Right kidney (tissue), 1 donor: ENCODE measurements at regions not wholly inside any gene's neighbourhood (a gene's known extent, or its start where the extent isn't known, plus 50 kb on each side); places are given as distances from the start of the nearest gene placed in this dataset.
"Not testable (repeated sequence)": the region's sequence is repeated elsewhere in the genome, so short reads cannot be mapped to it uniquely, and the experiment has no call there.

ENCODE experiments used
- DNase-seq: peaks from one replicate; pipeline ENCODE4 v3.0.0-alpha.2; 2016

DNA sequence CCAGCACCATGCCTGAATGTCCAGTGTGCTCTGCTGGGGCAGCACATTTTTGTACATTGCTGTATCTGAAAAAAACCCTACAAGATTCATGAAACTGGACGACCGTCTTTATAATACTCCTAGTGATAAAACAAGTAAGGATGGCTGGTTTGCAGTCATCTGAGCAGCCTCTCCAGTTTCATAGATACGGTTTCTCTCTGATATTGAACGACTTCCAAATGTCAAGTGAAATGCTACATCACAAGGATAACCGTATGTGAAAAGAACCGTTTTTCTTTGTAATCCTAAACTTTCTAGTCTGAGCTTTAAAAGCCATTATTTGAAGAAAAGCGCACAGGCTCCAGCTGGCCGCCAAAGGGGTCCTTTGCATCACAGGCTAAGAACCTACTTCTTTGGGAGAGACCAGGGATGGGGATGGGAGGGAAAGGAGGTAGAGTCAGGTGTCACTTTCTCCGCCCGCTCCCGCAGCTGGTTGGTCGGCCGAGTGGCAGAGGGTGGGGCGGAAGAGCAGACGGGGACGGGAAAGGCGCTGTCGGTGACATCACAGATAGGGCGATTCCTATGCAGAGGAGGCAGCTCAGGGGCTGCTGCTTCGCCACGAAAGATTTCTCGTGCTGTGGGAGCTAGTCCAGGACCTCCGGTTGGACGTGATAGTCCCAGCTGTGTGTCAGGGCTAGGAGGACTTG is 180.4 kb upstream of the NOTCH2NLA start:
- DNase-seq = peak; percentile 30

DNA sequence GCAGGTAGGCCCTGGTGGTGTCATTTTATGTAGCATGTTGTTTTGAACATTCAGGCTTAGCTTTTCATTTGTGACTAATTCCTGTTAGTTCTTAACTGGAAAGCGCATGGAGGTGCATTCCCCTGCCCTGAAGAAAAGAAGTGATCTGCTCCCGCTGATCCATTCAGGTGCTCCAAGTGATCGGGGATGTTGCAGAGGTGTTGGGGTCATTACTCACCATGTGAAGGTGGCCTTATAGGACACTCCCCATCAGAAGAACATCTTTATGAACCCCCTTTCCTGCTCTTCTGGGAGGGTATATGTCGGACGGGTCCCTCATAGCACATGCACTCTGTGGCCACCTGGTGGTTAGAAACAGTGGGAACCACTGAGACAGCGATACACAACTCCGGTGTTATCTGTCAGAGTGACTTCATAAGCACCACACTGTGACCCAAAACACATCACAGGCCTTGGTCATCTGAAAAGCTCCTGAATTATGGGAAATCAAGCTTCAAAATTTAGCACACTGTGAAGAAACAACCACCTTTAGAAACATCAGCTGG is 172.5 kb upstream of the NOTCH2NLA start:
- DNase-seq = not testable (repeated sequence)

DNA sequence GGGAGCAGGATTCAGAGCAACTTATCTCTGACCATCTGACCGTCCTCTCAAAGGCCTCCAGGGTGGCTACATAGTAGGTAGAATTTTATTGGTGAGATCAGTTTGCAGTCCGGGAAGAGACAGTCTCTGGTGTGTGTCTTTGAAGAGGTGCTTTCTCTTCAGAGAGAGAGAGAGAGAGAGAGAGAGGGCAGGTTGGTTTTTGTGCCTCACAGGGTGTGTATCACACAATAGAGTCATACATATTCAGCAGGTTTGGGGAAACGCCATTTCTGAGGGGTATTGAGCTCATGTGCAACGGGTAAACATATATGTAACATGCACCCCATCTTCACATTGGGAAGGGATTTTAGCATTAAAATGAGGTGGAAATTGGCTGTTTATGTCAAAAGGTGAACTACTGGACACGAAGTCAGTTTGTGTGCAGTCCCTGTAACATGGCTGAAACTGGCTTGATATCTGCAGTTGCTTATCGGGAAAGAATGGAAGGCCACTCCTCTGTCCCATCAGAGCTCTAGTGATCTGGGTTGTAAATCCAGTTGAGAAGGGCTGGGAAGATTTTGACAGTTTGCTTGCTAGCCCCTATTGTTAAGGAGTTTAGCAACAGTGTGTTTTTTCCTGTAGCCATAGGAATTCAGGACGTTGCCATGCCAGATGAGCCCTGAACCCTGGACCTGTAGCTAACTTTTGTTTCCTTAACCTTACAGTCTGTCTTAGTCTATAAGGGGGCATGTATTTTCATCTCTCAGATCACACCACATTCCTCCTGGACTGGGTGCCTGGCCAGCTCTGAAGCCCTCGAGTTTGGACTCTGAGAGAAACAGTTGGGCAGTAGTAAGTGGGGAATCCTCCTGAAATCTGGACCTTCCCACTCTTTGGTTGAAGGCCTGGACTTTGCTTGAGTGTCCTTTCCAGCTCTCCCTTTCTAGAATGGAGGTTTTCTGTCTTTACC is 171.6 kb upstream of the NOTCH2NLA start:
- not testable (repeated sequence) for DNase-seq

DNA sequence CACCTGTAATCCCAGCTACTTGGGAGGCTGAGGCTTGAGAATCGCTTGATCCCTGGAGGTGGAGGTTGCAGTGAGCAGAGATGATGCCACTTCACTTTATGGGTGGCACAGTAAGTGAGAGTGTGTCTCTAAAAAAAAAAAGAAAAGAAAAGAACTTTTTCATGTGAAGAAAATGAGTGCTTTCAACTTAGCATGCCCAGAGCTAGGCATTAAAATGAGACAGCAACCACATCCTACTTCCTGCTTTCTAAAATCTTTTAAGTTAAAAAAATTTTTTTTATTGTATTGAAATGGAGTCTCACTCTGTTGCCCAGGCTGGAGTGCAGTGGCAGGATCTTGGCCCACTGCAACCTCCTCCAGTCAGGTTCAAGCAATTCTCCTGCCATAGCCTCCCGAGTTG is 170.4 kb upstream of the NOTCH2NLA start:
- DNase-seq = not testable (repeated sequence)

DNA sequence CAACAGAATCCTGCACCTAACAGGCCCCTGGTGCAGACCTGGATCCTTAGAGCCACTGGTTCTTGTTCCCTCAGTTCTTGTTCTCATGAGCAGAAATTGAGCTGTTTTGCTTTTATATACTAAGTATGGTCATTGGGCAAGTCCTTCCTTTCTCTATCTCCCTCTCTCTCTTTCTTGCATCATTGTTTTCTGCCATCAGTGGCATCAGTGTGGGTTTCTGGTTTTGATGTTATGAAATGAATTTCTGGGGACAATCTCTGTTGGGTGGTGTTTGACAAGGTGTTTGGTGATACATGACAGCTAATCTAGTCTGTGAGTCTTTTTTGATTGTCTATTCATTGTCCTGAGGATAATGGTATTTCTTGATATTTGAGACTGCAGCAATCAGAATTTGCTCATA is 168.0 kb upstream of the NOTCH2NLA start:
- not testable (repeated sequence) for DNase-seq

DNA sequence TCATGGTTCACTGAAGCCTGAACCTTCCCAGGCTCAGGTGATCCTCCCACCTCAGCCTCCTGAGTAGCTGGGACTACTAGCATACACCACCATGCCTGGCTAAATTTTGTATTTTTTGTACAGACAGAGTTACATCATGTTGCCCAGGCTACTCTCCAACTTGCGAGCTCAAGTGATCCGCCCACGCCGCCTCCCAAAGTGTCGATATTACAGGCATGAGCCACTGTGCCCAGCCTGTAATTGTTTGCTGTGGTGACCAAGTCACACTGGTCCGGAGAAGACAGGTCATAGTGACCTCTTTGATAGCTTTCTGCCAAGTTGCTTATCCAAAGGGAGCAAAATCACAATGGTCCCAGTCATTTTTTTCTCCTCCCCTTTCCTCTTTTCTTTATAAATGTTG is 167.4 kb upstream of the NOTCH2NLA start:
- not testable (repeated sequence) for DNase-seq

DNA sequence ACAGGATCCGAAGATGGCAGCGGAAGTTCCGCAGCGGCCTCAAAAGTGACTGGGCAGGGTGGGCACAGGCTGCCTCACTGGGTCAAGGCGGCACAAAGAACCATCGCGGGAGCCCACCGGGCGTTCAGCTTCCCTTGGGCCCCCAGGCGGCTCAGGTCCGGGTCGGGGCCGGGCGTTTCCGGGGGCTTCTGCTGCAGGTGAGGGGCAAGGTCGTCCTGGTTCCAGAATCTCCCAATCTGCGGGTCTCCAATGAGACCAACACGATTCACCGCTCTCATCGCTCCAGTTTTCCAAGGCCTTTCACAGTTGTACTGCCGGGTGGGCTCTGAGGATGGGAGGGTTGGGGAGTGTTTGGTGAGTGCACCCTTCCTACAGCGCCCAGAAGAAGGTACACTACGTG is 165.0 kb upstream of the NOTCH2NLA start:
- not testable (repeated sequence) for DNase-seq

DNA sequence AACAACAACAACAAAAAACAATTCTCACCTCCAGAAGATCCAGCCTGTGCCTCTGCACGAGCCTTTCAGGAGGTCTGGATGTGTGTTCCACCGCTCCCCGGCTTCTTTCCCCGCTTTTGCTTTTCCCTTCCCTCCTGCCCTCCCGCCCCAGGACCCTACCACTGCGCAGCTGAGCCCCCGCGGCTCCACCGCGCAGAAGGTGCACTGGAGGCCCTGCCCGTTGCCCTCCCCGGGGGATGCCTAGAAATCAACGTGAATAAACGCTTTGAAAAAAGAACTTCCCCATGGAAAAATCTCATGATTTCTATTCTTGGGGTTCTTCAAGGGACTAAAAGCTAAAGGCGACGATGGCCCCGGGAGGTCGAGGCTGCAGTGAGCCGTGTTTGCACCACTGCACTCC is 164.3 kb upstream of the NOTCH2NLA start:
- not testable (repeated sequence) for DNase-seq

DNA sequence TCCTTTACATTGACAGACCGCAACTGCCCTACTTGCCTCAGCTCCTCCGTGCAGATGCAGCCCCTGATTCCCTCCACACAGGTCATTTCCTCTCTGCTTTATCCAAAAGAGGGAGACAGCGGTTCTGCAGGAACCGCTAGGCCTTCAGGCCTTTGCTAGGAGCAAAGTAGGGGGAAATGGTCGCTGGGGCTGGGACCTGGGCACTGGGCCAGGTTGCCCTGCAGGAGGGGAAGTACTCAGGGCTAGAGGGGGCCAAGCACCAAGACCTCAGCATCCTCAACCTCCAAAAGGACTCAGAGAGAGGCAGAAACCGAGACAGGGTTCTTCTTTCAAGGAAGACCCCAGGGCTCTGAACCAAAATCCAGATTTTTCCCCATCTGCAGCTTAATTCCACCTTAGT is 160.4 kb upstream of the NOTCH2NLA start:
- DNase-seq = not testable (repeated sequence)

DNA sequence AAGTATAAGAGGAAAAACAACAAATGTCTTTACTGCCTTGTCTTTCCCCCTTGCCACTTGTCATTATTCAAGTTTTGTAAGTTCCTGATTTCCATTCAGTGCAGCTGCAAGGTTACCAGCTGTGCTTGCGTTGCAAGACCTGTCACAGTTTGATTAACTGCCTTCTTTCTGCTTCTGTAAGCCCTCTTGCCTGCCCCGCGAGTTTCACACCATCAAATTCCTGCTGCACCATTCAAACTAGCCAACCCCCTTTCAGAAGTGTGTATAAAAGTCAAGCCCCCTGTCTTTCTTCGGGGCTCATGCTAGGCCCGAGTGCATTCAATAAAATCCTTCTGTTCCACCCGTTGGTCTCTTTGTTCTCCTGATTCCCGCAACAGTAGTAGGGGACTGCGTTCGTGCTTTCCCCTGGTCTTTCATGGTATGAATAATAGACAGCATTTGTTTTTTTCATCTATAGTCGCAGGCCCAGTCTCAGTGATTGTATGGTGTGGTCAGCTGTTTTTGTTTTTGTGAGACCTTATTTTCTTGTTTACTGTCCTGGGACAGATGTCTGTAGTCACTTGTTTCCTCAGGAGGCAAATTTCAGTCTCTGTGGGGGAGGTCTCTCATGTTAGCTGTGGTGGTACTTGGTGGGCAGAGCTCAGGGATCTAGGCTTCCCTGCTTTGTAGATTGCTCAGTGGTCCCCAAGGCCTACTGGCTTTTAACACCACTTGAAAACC is 159.1 kb upstream of the NOTCH2NLA start:
- peak; percentile 26 for DNase-seq

DNA sequence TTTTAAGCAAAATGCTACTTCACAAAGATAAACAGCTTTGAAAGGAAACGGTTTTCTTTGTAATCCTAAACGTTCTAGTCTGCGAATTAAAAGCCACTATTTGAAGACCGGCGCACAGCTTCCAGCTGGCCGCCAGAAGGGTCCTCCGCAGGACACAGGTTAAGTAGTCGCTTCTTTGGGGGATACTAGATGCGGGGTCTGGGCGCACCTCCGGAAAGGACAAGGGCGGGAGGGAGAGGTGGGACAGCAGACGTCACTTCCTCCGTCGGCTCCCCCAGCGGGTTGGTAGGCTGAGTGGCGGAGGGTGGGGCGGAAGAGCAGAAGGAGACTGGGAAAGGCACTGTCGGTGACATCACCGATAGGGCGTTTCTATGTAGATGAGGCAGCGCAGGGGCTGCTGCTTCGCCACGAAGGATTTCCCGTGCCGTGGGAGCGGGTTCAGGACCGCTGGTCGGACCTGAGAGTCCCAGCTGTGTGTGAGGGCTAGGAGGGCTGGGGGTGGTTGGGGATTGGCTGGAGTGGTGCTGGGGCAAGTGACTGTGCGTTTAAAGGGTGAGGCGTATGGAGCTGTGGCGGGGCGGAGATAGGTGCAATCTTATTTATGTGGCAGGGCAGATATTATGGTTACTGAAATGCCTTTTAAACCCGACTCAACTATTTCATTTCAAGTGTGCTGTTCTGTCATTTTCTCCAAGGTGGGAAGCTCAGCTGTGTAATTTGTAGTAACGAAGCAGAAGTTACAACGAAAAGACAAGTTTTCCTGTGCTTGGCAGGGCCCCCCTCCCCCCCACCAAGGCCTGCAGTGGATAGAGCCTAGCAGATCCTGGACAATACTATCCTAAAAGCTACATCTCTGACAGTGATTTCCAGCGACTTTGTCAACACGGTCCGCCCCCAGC is 158.3 kb upstream of the NOTCH2NLA start:
- peak; percentile 73 for DNase-seq

DNA sequence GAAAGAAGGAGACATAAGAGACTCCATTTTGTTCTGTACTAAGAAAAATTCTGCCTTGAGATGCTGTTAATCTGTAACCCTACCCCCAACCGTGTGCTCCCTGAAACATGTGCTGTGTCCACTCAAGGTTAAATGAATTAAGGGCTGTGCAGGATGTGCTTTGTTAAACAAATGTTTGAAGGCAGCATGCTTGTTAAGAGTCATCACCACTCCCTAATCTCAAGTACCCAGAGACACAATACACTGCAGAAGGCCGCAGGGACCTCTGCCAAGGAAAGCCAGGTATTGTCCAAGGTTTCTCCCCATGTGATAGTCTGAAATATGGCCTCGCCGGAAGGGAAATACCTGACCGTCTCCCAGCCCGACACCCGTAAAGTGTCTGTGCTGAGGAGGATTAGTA is 152.4 kb upstream of the NOTCH2NLA start:
- not testable (repeated sequence) for DNase-seq

DNA sequence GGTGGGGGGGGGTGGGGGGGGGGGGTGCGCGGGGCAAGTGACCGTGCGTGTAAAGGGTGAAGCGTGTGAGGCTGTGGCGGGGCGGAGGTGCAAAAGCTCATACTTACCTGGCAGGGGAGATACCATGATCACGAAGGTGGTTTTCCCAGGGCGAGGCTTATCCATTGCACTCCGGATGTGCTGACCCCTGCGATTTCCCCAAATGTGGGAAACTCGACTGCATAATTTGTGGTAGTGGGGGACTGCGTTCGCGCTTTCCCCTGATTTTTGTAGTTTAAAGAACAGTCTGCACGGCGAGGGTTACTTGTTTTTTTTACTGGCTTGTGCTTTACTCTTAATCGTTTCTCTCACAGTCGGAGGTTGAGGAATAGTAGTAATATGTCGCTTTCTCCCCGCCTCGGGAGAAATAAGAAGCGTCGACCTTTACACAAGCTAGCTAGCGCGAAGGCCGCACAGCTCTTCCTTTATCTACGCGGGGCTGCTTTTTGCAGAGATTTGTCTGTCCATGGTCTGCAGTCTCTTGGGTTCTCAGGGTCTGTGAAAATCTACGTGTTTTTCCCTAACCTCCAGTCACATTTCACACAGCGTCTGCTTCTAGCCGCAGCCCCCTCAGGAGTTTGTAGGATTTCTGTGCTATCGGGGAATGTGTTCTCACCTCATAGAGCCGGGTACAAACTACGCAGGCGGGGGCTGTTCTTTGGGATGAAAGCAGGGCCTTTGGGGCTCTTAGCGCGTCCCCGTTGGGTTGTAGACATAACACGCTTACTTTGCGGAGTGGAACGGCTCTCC is 148.1 kb upstream of the NOTCH2NLA start:
- peak; percentile 79 for DNase-seq

DNA sequence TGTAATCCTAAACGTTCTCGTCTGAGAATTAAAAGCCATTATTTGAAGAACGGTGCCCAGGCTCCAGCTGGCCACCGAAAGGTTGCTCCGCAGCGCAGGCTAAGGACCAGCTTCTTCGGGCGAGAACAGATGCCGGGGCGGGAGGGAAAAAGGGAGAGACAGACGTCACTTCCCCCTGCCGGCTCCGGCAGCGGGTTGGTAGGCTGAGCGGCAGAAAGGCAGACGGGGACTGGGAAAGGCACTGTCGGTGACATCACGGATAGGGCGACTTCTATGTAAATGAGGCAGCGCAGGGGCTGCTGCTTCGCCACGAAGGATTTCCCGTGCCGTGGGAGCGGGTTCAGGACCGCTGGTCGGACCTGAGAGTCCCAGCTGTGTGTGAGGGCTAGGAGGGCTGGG is 147.5 kb upstream of the NOTCH2NLA start:
- DNase-seq = peak; percentile 67

DNA sequence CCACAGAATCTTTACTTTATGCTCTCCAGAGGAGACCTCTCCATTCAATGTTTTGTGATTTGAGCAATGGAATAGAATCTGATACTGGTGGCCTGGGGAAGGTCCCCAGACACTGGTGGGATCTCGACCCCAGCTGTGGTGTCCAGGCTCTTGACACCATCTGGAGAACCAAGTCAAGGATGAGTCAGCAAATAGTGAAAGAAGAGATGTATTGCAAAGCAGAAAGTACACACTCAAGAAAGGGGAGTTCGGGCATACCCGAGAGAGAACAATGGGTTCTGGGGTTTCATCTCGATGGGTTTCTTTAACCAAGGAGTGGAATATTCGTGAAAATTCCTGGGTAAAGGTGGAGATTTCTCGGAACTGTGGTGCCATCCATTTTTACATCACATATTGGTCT is 146.3 kb upstream of the NOTCH2NLA start:
- not testable (repeated sequence) for DNase-seq

DNA sequence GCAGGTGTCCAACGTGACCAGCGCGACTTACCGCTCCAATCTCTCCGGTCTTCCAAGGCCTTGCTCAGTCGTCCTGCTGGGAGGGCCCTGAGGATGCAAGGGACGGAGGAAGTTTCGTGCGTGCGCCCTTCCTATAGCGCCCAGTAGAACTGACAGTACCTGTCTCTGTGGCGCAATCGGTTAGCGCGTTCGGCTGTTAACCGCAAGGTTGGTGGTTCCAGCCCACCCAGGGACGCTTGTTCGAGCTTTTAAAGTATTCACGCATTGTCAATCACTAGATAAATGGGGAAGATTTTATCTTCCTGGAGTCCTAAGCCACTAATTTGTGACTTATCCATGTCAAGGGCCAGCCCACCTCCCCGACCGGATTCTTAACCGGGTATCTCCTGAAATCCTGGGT is 141.1 kb upstream of the NOTCH2NLA start:
- peak; percentile 56 for DNase-seq

DNA sequence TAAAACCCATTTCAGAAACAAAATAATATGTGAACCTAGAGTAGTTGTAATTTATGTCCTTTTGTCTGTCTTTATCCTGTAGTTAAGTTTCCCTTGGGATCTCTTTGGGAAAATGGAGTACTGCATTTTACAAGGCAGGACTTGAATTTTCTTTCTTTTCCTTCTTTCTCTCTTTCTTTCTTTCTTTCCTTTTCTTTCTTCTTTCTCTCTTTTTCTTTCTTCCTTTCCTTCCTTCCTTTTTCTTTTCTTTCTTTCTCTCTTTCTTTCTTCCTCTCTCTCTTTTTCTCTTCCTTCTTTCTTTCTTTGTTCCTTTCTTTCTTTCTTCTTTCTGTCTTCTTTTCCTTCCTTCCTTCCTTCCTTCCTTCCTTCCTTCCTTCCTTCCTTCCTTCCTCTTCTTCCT is 126.6 kb upstream of the NOTCH2NLA start:
- DNase-seq = not testable (repeated sequence)

DNA sequence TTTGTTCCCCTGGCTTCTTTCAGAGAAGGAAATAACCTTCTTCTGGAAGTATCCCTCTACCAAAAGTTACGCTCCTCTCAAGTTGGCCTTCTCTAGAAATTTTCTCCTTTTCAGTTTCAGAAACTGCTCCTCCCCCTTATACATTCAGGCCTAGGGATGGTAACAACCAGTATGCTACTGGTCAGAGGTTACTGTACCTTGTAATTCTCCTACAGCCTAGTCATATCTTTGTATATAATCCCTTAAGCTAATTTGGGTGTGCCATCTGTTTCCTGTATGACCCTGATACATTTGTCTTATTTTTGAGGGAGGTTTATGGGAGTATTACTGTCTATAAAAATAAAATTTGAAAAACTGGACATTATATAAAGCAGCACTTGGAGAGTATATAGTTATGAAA is 98.0 kb upstream of the NOTCH2NLA start:
- not testable (repeated sequence) for DNase-seq

DNA sequence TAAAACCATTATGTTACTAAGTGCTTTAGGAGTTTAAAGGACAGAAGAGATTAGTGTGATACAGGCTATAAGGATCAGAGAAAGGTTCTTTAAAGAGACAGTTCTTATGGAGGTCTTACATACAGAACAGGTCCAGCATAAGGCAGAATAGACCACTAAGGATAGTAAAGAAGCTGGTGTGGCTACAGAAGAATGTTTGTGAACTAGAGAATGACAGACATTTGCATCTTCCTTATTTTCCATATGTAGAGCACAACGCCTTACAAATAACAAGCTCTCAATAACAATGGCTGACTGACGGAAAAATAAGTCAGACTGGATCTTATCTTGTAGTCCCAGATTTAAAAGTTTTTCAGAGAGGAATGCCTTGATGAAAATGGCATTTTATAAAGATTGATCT is 95.6 kb upstream of the NOTCH2NLA start:
- not testable (repeated sequence) for DNase-seq

DNA sequence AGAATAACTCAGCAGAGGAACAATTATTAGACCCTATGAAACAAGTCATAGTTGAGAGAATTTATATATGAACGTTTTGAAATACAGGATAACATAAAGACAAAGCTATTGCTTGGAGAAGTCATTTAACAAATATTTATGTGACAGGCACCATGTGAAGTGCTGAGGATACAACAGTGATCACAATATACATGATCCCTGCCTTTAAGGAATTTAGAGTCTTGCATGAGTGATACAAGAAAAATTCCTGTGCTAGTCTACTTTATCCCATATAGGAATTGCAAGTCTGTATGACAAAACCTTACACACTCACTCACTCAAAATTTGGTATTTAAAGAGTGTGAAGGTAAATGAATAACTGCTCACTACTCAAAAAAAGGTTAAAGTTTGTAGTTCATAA is 94.5 kb upstream of the NOTCH2NLA start:
- DNase-seq = not testable (repeated sequence)

DNA sequence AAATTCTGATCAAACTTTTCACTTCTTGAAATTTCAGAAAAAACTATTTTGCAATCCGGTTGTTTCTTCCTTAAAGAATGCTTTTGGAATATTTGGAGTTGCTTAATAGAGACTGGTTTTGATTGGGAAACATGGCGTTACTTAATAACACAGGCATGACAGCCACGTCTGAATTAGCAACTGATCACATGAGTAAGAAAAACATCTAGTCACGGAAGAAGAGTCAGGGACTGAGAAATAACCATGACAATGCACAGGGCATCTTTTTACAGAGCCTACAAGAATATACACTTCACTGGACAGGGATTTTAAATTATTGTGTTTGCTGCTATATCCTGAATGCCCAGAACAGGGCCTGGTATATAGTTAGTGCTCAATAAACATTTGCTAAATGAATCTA is 94.1 kb upstream of the NOTCH2NLA start:
- DNase-seq = not testable (repeated sequence)
